ENCODE measurements at regions not wholly inside any gene's neighbourhood (a gene's known extent, or its start where the extent isn't known, plus 50 kb on each side); places are given as distances from the start of the nearest gene placed in this dataset.
"Not testable (repeated sequence)": the region's sequence is repeated elsewhere in the genome, so short reads cannot be mapped to it uniquely, and the experiment has no call there.

GRCh38 chr5:114716955-114717354, 355.1 kb downstream of the KCNN2 start:
- intact Hi-C loops (cut with DNase I) = no loop called here
- H3K27ac ChIP-seq = no peak overlapping the region
- no peaks in the 10 kb centered on the region for H3K27me3 ChIP-seq
- H3K4me3 ChIP-seq = no peak overlapping the region
- no peaks in the 10 kb centered on the region for H3K36me3 ChIP-seq (replicated peaks in 1 of 2)
- TF ChIP-seq CTCF (IDR thresholded peaks at IDR 0.05) (no peak), POLR2A (IDR thresholded peaks at IDR 0.05) (no peak)
- no peak for DNase-seq
- no peaks in the 10 kb centered on the region for H3K4me1 ChIP-seq (replicated peaks in 1 of 2)
- H3K9me3 ChIP-seq (replicated peaks in 1 of 3) = peaks cover 0 to 8% (median 0%) of the 10 kb centered on the region in 3 donors
- WGBS, 4 donors = 82 to 97% (median 89%) methylated on average over 1 of the region's 1 CpG

GRCh38 chr5:114704225-114704893, 342.5 kb downstream of the KCNN2 start:
- H3K27me3 ChIP-seq; H3K27ac ChIP-seq; H3K4me3 ChIP-seq; H3K4me1 ChIP-seq (replicated peaks in 1 of 2); DNase-seq; H3K36me3 ChIP-seq (replicated peaks in 1 of 2); H3K9me3 ChIP-seq (replicated peaks in 1 of 3); intact Hi-C loops (cut with DNase I): not testable (repeated sequence)
- 87 to 96% (median 93%) methylated on average over 7 to 30 of the region's 31 CpGs for WGBS, 4 donors

- intact Hi-C loops (cut with DNase I) = no loop called here
- 83 to 94% (median 88%) methylated on average over 1 of the region's 1 CpG for WGBS, 4 donors
- H3K27me3 ChIP-seq = no peaks in the 10 kb centered on the region
- TF ChIP-seq CTCF (IDR thresholded peaks at IDR 0.05) (no peak), POLR2A (IDR thresholded peaks at IDR 0.05) (no peak)
- no peak overlapping the region for H3K4me3 ChIP-seq
- DNase-seq = no peak
- no peaks in the 10 kb centered on the region for H3K9me3 ChIP-seq (replicated peaks in 1 of 3)
- no peaks in the 10 kb centered on the region for H3K4me1 ChIP-seq (replicated peaks in 1 of 2)
- no peaks in the 10 kb centered on the region for H3K36me3 ChIP-seq (replicated peaks in 1 of 2)
- no peak overlapping the region for H3K27ac ChIP-seq
These were observed 340.9 kb downstream of the KCNN2 start for GRCh38 chr5:114702731-114703130.

- TF ChIP-seq CTCF (IDR thresholded peaks at IDR 0.05) = no peak
- no peak for TF ChIP-seq POLR2A (IDR thresholded peaks at IDR 0.05)
- intact Hi-C loops (cut with DNase I) = no loop called here
- DNase-seq = no peak
- Histone ChIP-seq H3K27ac (no peak overlapping the region), H3K9me3 (replicated peaks in 1 of 3) (no peaks in the 10 kb centered on the region), H3K36me3 (replicated peaks in 1 of 2) (no peaks in the 10 kb centered on the region), H3K4me3 (no peak overlapping the region), H3K27me3 (no peaks in the 10 kb centered on the region), H3K4me1 (replicated peaks in 1 of 2) (no peaks in the 10 kb centered on the region)
- 68 to 72% (median 70%) methylated on average over 3 of the region's 3 CpGs for WGBS, 4 donors
These were observed 340.3 kb downstream of the KCNN2 start for GRCh38 chr5:114702136-114702535.

- TF ChIP-seq POLR2A (IDR thresholded peaks at IDR 0.05) = no peak
- no peak for TF ChIP-seq CTCF (IDR thresholded peaks at IDR 0.05)
- H3K4me1 ChIP-seq (replicated peaks in 1 of 2) = no peaks in the 10 kb centered on the region
- intact Hi-C loops (cut with DNase I) = no loop called here
These were observed 339.0 kb downstream of the KCNN2 start for GRCh38 chr5:114700823-114701222.

More at GRCh38 chr5:114700823-114701222, 339.0 kb downstream of the KCNN2 start:
- DNase-seq = no peak
- Histone ChIP-seq H3K4me3 (no peak overlapping the region), H3K27ac (no peak overlapping the region), H3K36me3 (replicated peaks in 1 of 2) (no peaks in the 10 kb centered on the region), H3K9me3 (replicated peaks in 1 of 3) (no peaks in the 10 kb centered on the region), H3K27me3 (no peaks in the 10 kb centered on the region)
- 82 to 90% (median 86%) methylated on average over 3 of the region's 3 CpGs for WGBS, 4 donors
